ENCODE measurements at regions not wholly inside any gene's neighbourhood (a gene's known extent, or its start where the extent isn't known, plus 50 kb on each side); places are given as distances from the start of the nearest gene placed in this dataset.

GRCh38 chr14:38973083-38973700 lies 129.8 kb downstream of the SEC23A start:
- H2AK5ac ChIP-seq (ENCODE audit: low read depth, low read length) = no peak overlapping the region
- H4K5ac ChIP-seq (ENCODE audit: low read depth, low read length) = no peak overlapping the region
- no peak for DNase-seq
- H2BK15ac ChIP-seq (ENCODE audit: low read depth, low read length) = no peak overlapping the region
- ChIA-PET POLR2A (ENCODE audit: unreplicated experiment) (no interaction called here), CTCF (no interaction called here)
- H3K4ac ChIP-seq (ENCODE audit: low read depth, low read length) = no peak overlapping the region
- no peak overlapping the region for H3K18ac ChIP-seq (ENCODE audit: low read depth, low read length)
- H2AFZ ChIP-seq (replicated peaks; ENCODE audit: low read length, poor library complexity) = no peak overlapping the region
- no peak overlapping the region for H2BK5ac ChIP-seq (ENCODE audit: low read depth, low read length, poor library complexity, severe bottlenecking)
- intact Hi-C loops (cut with micrococcal nuclease) (no loop called here), in situ Hi-C loops (cut with MboI; ENCODE audit: low sequenced_read_pairs) (no loop called here), dilution Hi-C loops (cut with HindIII; ENCODE audit: low sequenced_read_pairs, unreplicated experiment) (no loop called here)
- no peak overlapping the region for H4K91ac ChIP-seq (ENCODE audit: insufficient read depth, low read depth, low read length)
- no peaks in the 10 kb centered on the region for H4K20me1 ChIP-seq (ENCODE audit: insufficient read depth, low read length)
- 69% methylated on average over 2 of the region's 2 CpGs; no CpG with 5 or more reads in 1 of the 2 experiments for WGBS, 2 experiments (ENCODE audit: extremely low coverage in 2 of 2, insufficient read length in 1 of 2)
- no peaks in the 10 kb centered on the region for H3K79me1 ChIP-seq (ENCODE audit: low read depth in 1 of 2, low read length in 2 of 2)
- H3K9me1 ChIP-seq (ENCODE audit: insufficient read depth, low read length) = no peaks in the 10 kb centered on the region
- no peaks in the 10 kb centered on the region for H3K36me3 ChIP-seq (ENCODE audit: control insufficient read depth, insufficient read depth, low read length)
- H3K4me2 ChIP-seq (ENCODE audit: low read depth, low read length) = no peak overlapping the region
- H2BK20ac ChIP-seq (ENCODE audit: low read depth, low read length) = no peak overlapping the region
- no peak overlapping the region for H3K27ac ChIP-seq (ENCODE audit: insufficient read depth, low read length)
- H3K27me3 ChIP-seq (ENCODE audit: control insufficient read depth, insufficient read depth, low read length) = no peaks in the 10 kb centered on the region
- no peak overlapping the region for H3K56ac ChIP-seq (ENCODE audit: extremely low read depth, insufficient read depth, low read length)
- BruUV-seq (replicated peaks) = no TSS peak
- H3K14ac ChIP-seq (replicated peaks; ENCODE audit: low read depth, low read length) = no peak overlapping the region
- no peak overlapping the region for H2AK9ac ChIP-seq (replicated peaks; ENCODE audit: low read depth, low read length, poor library complexity)
- H4K8ac ChIP-seq (ENCODE audit: low read depth in 2 of 2, low read length in 2 of 2) = no peak overlapping the region
- no peak overlapping the region for H2BK120ac ChIP-seq (ENCODE audit: low read depth, low read length)
- H3K4me3 ChIP-seq (ENCODE audit: insufficient read depth, low read depth, low read length) = no peak overlapping the region
- ATAC-seq (ENCODE audit: low read depth) = no peak
- H3K4me1 ChIP-seq (ENCODE audit: control insufficient read depth, insufficient read depth, low read length) = no peaks in the 10 kb centered on the region
- TF ChIP-seq POLR2A (IDR thresholded peaks at IDR 0.05; ENCODE audit: low read depth, low read length) = no peak
- no peak for TF ChIP-seq CHD1 (IDR thresholded peaks at IDR 0.05; ENCODE audit: low read depth, low read length)
- no peak for TF ChIP-seq MAZ (IDR thresholded peaks at IDR 0.05; ENCODE audit: borderline replicate concordance, low read depth, low read length)
- TF ChIP-seq RFX5 (IDR thresholded peaks at IDR 0.05; ENCODE audit: low read depth, low read length) = no peak
- no peak for TF ChIP-seq RCOR1 (IDR thresholded peaks at IDR 0.05; ENCODE audit: insufficient replicate concordance, low read length)
- TF ChIP-seq NFE2L2 (IDR thresholded peaks at IDR 0.05; ENCODE audit: low read depth, low read length) = no peak
- no peak for TF ChIP-seq MAFK (IDR thresholded peaks at IDR 0.05; ENCODE audit: low read depth, low read length)
- no peak for TF ChIP-seq CEBPB (IDR thresholded peaks at IDR 0.05; ENCODE audit: low read depth, low read length)
- TF ChIP-seq ELK1 (IDR thresholded peaks at IDR 0.05; ENCODE audit: borderline replicate concordance, low read depth, low read length) = no peak
- TF ChIP-seq RAD21 (IDR thresholded peaks at IDR 0.05; ENCODE audit: low read length) = no peak
- TF ChIP-seq BHLHE40 (IDR thresholded peaks at IDR 0.05; ENCODE audit: low read depth, low read length) = no peak
- no peak for TF ChIP-seq MXI1 (IDR thresholded peaks at IDR 0.05; ENCODE audit: borderline replicate concordance, low read depth, low read length)
- no peak for TF ChIP-seq SMC3 (IDR thresholded peaks at IDR 0.05; ENCODE audit: low read depth, low read length)
- no peaks in the 10 kb centered on the region for H3K9me3 ChIP-seq (ENCODE audit: control insufficient read depth, insufficient read depth, low read length)
- H3K23ac ChIP-seq (ENCODE audit: low read depth, low read length) = no peak overlapping the region
- no peak overlapping the region for H3K9ac ChIP-seq (ENCODE audit: low read depth, low read length)
